CD4-positive, alpha-beta memory T cell (primary cell): ENCODE measurements at regions not wholly inside any gene's neighbourhood (a gene's known extent, or its start where the extent isn't known, plus 50 kb on each side); places are given as distances from the start of the nearest gene placed in this dataset.

Experiments used
- CTCF ChIA-PET: fragments of 350-600 bp; sonication (Branson Sonifier 250); formaldehyde crosslinking; loops from one replicate; lab custom pipeline; 2021; ENCODE audit warnings: inconsistent platforms; ENCODE audit not compliant: partially characterized antibody; lab: Charles Lee
- POLR2A ChIA-PET: fragments of 350-600 bp; sonication (Branson Sonifier 250); formaldehyde crosslinking; loops from one replicate; lab custom pipeline; 2021; ENCODE audit not compliant: partially characterized antibody; lab: Charles Lee
- DNase-seq, 5 donors: peaks; one replicate each; pipeline versions ENCODE4 v3.0.0 to v3.0.0-alpha.2; 2020 to 2022; ENCODE audit warnings: mixed read lengths in 1 of 5
- H3K27ac ChIP-seq: one replicate; pipeline ENCODE4 v1.7.0; 2013; ENCODE audit warnings: low read depth, low read length
- H3K27me3 ChIP-seq: 2 replicates; pipeline ENCODE4 v1.7.0; 2013; ENCODE audit warnings: mild to moderate bottlenecking, low read length, moderate library complexity; ENCODE audit not compliant: insufficient read depth
- H3K36me3 ChIP-seq: 2 replicates; pipeline ENCODE4 v1.7.0; 2013; ENCODE audit warnings: mild to moderate bottlenecking, low read length, moderate library complexity; ENCODE audit not compliant: insufficient read depth
- H3K4me1 ChIP-seq: 2 replicates; pipeline ENCODE4 v1.7.0; 2013; ENCODE audit warnings: mild to moderate bottlenecking, low read length, moderate library complexity; ENCODE audit not compliant: insufficient read depth
- H3K4me3 ChIP-seq, 2 donors: one replicate each; pipeline ENCODE4 v1.7.0; 2013; ENCODE audit warnings: low read length in 2 of 2, mild to moderate bottlenecking in 1 of 2
- H3K9me3 ChIP-seq, 2 donors: one replicate each; pipeline ENCODE4 v1.7.0; 2013; ENCODE audit warnings: low read length in 2 of 2, control low read depth in 1 of 2; ENCODE audit not compliant: control insufficient read depth in 1 of 2
- H3K27ac Mint-ChIP-seq, 7 donors: one replicate each; pipeline ENCODE4 v1.8.0; 2020 to 2021; ENCODE audit warnings: mixed read lengths in 7 of 7, mild to moderate bottlenecking in 6 of 7, inconsistent platforms in 3 of 7, moderate library complexity in 3 of 7
- H3K27me3 Mint-ChIP-seq, 2 donors: one replicate each; pipeline ENCODE4 v1.8.0; 2020 to 2021; ENCODE audit warnings: mixed read lengths in 2 of 2
- H3K36me3 Mint-ChIP-seq, 2 donors: one replicate each; pipeline ENCODE4 v1.8.0; 2020 to 2021; ENCODE audit warnings: mixed read lengths in 2 of 2, inconsistent platforms in 1 of 2, mild to moderate bottlenecking in 1 of 2
- H3K4me1 Mint-ChIP-seq, 4 donors: one replicate each; pipeline ENCODE4 v1.8.0; 2020 to 2021; ENCODE audit warnings: mixed read lengths in 4 of 4, mild to moderate bottlenecking in 1 of 4
- H3K4me3 Mint-ChIP-seq, 8 donors: one replicate each; pipeline ENCODE4 v1.8.0; 2020 to 2021; ENCODE audit warnings: mixed read lengths in 8 of 8, mild to moderate bottlenecking in 7 of 8, moderate library complexity in 6 of 8, inconsistent platforms in 3 of 8
- H3K9me3 Mint-ChIP-seq, 8 donors: one replicate each; pipeline ENCODE4 v1.8.0; 2020 to 2021; ENCODE audit warnings: mixed read lengths in 8 of 8, mild to moderate bottlenecking in 5 of 8, inconsistent platforms in 3 of 8, moderate library complexity in 1 of 8
- intact Hi-C: fragments of 100-400 bp; cut with micrococcal nuclease; formaldehyde crosslinking; loops from one replicate; pipeline ENCODE4 v1.15.1; 2023

DNA sequence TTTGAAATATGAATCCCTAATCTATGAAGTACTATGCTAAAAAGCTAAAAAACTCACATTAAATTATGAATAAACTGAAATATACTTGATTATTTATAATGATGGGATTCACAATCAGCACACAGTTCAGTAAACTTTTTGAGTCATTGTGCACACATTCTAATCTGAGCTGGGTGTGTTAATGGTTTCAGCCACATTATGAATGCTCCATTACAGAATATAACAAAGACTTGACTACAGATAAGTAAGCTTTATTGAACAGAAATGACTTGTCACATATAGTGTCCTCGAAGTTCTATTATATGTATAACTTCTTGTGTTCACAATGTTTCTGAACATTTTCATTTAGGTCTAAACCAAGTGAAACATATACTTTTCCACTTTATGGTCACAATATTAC, 1649.9 kb upstream of the IGFBP7 start:
- no peak for DNase-seq
- Mint-ChIP-seq H3K27ac (no peak overlapping the region), H3K27me3 (no peaks in the 10 kb centered on the region), H3K36me3 (no peaks in the 10 kb centered on the region), H3K9me3 (peaks cover 0 to 7% (median 3%) of the 10 kb centered on the region in 8 donors), H3K4me1 (no peaks in the 10 kb centered on the region), H3K4me3 (no peak overlapping the region)
- Histone ChIP-seq H3K9me3 (no peaks in the 10 kb centered on the region), H3K36me3 (no peaks in the 10 kb centered on the region), H3K27ac (no peak overlapping the region), H3K4me3 (no peak overlapping the region), H3K4me1 (no peaks in the 10 kb centered on the region), H3K27me3 (no peaks in the 10 kb centered on the region)
- ChIA-PET POLR2A (no interaction called here), CTCF (no interaction called here)
- intact Hi-C loops = loop anchor here (10.0 kb wide), 1 partner anchor 65 kb away; no protein-coding TSS in a partner anchor

- POLR2A ChIA-PET = no interaction called here
- Mint-ChIP-seq H3K36me3 (no peaks in the 10 kb centered on the region), H3K4me3 (no peak overlapping the region), H3K27ac (no peak overlapping the region), H3K4me1 (no peaks in the 10 kb centered on the region), H3K9me3 (peaks cover 0 to 12% (median 3%) of the 10 kb centered on the region in 8 donors), H3K27me3 (no peaks in the 10 kb centered on the region)
- Histone ChIP-seq H3K4me3 (no peak overlapping the region), H3K4me1 (no peaks in the 10 kb centered on the region), H3K27ac (no peak overlapping the region), H3K9me3 (peaks cover 0 to 4% of the 10 kb centered on the region in 2 donors), H3K27me3 (no peaks in the 10 kb centered on the region), H3K36me3 (no peaks in the 10 kb centered on the region)
- no peak for DNase-seq
- intact Hi-C loops = no loop called here
- CTCF ChIA-PET = no interaction called here
Observed at GRCh38 chr4:58749206-58749605, 1639.0 kb upstream of the IGFBP7 start.

DNA sequence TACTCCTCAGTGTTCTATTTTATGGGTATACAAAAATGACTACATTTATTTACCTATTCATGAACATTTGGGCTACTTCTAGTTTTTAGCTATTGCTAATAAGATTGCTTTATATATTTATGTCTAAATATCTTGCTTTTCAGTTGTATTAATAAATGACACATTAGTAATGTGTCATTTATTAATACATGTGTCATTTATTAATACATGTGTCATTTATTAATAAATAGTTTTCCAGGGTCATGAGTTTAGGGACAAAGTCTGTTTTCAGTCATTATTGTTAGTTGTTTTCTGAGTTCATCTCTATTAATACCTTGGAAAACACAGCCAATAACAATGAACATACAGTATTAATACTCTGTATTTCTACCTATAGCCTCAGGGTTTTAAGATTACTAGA, 1630.7 kb upstream of the IGFBP7 start:
- DNase-seq = no peak
- ChIA-PET POLR2A (no interaction called here), CTCF (no interaction called here)
- intact Hi-C loops = no loop called here
- H3K4me3 Mint-ChIP-seq = no peak overlapping the region
- H3K36me3 ChIP-seq = no peaks in the 10 kb centered on the region
- H3K27me3 ChIP-seq = no peaks in the 10 kb centered on the region
- no peak overlapping the region for H3K4me3 ChIP-seq
- no peaks in the 10 kb centered on the region for H3K4me1 ChIP-seq
- no peaks in the 10 kb centered on the region for H3K27me3 Mint-ChIP-seq
- H3K9me3 Mint-ChIP-seq = peaks cover 3 to 24% (median 9%) of the 10 kb centered on the region in 8 donors
- H3K27ac Mint-ChIP-seq = no peak overlapping the region
- no peaks in the 10 kb centered on the region for H3K4me1 Mint-ChIP-seq
- H3K27ac ChIP-seq = no peak overlapping the region
- no peaks in the 10 kb centered on the region for H3K36me3 Mint-ChIP-seq
- H3K9me3 ChIP-seq = no peaks in the 10 kb centered on the region

DNA sequence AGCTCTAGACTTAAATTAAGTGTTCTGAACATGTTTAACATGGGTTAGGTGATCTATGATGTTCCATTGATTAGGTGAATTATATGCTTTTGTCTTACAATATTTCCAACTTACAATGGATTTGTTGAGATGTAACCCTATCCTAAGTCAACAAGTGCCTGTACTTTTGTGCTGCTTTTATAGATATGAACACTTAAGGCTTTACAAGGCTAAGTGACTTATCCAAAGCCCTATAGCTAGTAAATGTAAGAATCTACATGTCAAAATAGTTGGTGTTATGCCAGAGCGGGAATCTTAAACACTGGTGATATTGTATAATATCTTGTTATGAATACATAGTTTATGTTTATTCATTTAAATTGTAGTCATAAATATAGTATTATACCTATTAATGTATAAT, 1629.1 kb upstream of the IGFBP7 start:
- POLR2A ChIA-PET = no interaction called here

DNA sequence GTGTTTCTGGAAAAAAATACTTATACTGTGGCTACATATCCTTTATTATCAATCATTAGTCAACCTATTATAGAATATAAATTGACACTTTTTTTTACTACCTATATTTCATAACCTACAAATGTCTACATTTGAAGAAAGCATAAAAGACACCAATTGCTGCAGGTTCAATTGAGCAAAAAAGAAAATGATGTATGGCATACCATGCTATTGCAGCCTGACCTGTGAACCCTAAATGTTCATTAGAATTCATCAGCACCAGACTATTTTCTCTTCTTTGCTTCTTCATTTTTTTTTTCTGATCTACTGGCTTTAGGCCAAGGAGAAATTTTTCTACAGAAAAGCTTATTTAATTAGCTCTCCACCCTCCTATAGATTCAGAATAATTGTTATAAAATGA, 1628.2 kb upstream of the IGFBP7 start:
- intact Hi-C loops = no loop called here
- no peak overlapping the region for H3K27ac Mint-ChIP-seq
- CTCF ChIA-PET = no interaction called here
- no peaks in the 10 kb centered on the region for H3K27me3 Mint-ChIP-seq
- no peaks in the 10 kb centered on the region for H3K36me3 Mint-ChIP-seq
- Histone ChIP-seq H3K9me3 (no peaks in the 10 kb centered on the region), H3K27ac (no peak overlapping the region), H3K27me3 (no peaks in the 10 kb centered on the region), H3K36me3 (no peaks in the 10 kb centered on the region), H3K4me1 (no peaks in the 10 kb centered on the region), H3K4me3 (no peak overlapping the region)
- H3K4me3 Mint-ChIP-seq = no peak overlapping the region
- no peaks in the 10 kb centered on the region for H3K4me1 Mint-ChIP-seq
- H3K9me3 Mint-ChIP-seq = peaks cover 3 to 24% (median 11%) of the 10 kb centered on the region in 8 donors
- DNase-seq = no peak
- POLR2A ChIA-PET = no interaction called here

More for the DNA sequence above, 1629.1 kb upstream of the IGFBP7 start:
- Mint-ChIP-seq H3K9me3 (peaks cover 3 to 24% (median 11%) of the 10 kb centered on the region in 8 donors), H3K36me3 (no peaks in the 10 kb centered on the region), H3K27ac (no peak overlapping the region), H3K4me1 (no peaks in the 10 kb centered on the region), H3K4me3 (no peak overlapping the region), H3K27me3 (no peaks in the 10 kb centered on the region)
- CTCF ChIA-PET = no interaction called here
- Histone ChIP-seq H3K4me1 (no peaks in the 10 kb centered on the region), H3K36me3 (no peaks in the 10 kb centered on the region), H3K27me3 (no peaks in the 10 kb centered on the region), H3K9me3 (no peaks in the 10 kb centered on the region), H3K27ac (no peak overlapping the region), H3K4me3 (no peak overlapping the region)
- no peak for DNase-seq
- intact Hi-C loops = no loop called here

- H3K4me3 Mint-ChIP-seq = no peak overlapping the region
- ChIA-PET POLR2A (no interaction called here), CTCF (no interaction called here)
- no peaks in the 10 kb centered on the region for H3K36me3 Mint-ChIP-seq
- H3K9me3 Mint-ChIP-seq = peaks cover 3 to 13% (median 6%) of the 10 kb centered on the region in 8 donors
- no peaks in the 10 kb centered on the region for H3K4me1 Mint-ChIP-seq
- H3K27me3 Mint-ChIP-seq = no peaks in the 10 kb centered on the region
- H3K4me1 ChIP-seq = no peaks in the 10 kb centered on the region
- no peak overlapping the region for H3K27ac Mint-ChIP-seq
- H3K4me3 ChIP-seq = no peak overlapping the region
- H3K36me3 ChIP-seq = no peaks in the 10 kb centered on the region
- intact Hi-C loops = no loop called here
- no peak overlapping the region for H3K27ac ChIP-seq
- no peaks in the 10 kb centered on the region for H3K27me3 ChIP-seq
- no peak for DNase-seq
- H3K9me3 ChIP-seq = no peaks in the 10 kb centered on the region
Observed at GRCh38 chr4:58734030-58734674, 1624.0 kb upstream of the IGFBP7 start.

DNA sequence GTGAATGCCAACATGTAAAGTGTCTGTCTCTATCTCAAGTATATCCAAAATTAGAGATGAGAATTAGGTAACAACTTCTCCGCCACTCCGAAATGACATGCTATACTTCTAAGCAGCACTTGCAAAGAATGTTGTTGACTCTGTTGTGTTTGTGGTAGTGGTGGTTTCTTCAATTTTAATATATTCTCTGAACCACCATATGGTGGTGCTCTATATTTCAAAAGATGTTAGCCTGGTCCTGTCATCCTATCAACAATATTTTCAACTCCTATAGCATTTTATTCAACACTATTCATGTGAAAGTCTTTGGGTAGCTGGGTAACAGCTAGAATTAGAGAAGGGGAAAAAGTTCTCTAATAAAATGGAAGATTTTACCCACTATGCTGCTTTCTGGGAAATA, 1622.8 kb upstream of the IGFBP7 start:
- intact Hi-C loops = no loop called here
- Histone ChIP-seq H3K27me3 (no peaks in the 10 kb centered on the region), H3K36me3 (no peaks in the 10 kb centered on the region), H3K4me3 (no peak overlapping the region), H3K9me3 (no peaks in the 10 kb centered on the region), H3K27ac (no peak overlapping the region), H3K4me1 (no peaks in the 10 kb centered on the region)
- H3K4me3 Mint-ChIP-seq = no peak overlapping the region
- CTCF ChIA-PET = no interaction called here
- no peak overlapping the region for H3K27ac Mint-ChIP-seq
- no peaks in the 10 kb centered on the region for H3K36me3 Mint-ChIP-seq
- H3K9me3 Mint-ChIP-seq = peaks cover under 1 to 8% (median 5%) of the 10 kb centered on the region in 8 donors
- no peaks in the 10 kb centered on the region for H3K4me1 Mint-ChIP-seq
- no peaks in the 10 kb centered on the region for H3K27me3 Mint-ChIP-seq
- DNase-seq = no peak
- POLR2A ChIA-PET = no interaction called here
